ENCODE measurements at regions not wholly inside any gene's neighbourhood (a gene's known extent, or its start where the extent isn't known, plus 50 kb on each side); places are given as distances from the start of the nearest gene placed in this dataset.
A peak's percentile ranks its signal among the peaks of the same experiment; 100 is the strongest.

DNA sequence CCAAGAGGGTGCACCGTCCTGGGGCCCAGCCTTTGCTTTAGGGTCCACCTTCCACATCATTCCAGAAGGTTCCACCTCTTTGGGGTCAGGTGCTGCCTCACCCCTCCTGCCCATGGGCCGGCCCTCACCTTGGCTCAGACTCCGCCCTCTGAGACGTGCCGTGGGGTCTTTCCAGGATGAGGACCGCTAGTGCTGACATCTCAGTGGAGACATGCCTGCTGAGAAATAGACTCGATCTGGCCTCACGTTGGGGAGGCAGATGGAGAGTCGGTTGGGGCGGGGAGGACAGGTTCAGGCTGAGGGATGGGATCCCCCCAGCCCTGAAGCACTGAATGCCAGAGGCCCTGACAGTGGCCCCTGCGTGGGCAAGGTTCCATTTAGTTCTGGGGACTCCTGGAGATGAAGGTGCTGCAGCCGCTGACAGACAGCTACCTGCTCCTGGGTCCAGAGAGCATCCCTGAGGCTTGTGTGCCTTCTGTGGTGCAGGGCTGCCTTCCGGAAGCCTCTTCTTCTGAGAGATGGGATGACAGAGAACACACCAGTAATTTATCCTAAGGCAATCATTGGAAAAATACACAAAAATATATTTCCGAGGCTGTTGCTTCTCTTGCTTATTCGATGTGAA is 185.3 kb downstream of the KIF26A start:
- Histone ChIP-seq H3K27ac (ENCODE audit: low read depth in 1 of 2, low read length in 2 of 2) (no peak overlapping the region), H3K4me3 (ENCODE audit: low read length in 2 of 2) (no peak overlapping the region), H3K27me3 (ENCODE audit: control insufficient read depth in 1 of 2, insufficient read depth in 2 of 2, low read length in 1 of 2) (no peaks in the 10 kb centered on the region), H3K4me1 (ENCODE audit: control insufficient read depth in 1 of 2, insufficient read depth in 2 of 2, low read length in 2 of 2) (no peaks in the 10 kb centered on the region), H3K9me3 (ENCODE audit: control insufficient read depth, low read length) (no peaks in the 10 kb centered on the region), H3K36me3 (ENCODE audit: control insufficient read depth in 1 of 2, insufficient read depth in 2 of 2, low read length in 1 of 2) (no peaks in the 10 kb centered on the region)
- ATAC-seq (ENCODE audit: low FRiP score): no peak
- intact Hi-C loops (cut with DNase I): no loop called here
- WGBS, 2 donors: 83 to 86% methylated on average over 15 of the region's 15 CpGs
- no peak for DNase-seq

DNA sequence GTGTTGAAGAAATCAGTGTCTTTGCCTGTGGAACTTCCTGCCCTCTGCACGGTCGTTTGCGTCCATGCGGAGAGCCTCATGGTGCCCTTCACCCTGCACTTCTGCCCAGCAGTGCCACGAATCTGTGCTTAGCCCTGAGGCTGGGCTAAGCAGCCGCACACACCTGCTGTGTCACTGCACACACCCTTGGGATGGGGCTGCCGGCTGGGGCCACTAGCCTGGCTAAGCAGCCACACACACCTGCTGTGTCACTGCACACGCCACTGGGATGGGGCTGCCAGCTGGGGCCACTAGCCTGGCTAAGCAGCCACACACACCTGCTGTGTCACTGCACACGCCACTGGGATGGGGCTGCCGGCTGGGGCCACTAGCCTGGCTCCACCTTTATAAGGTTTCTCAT is 188.5 kb downstream of the KIF26A start:
- DNase-seq: no peak
- no peak overlapping the region for H3K4me3 ChIP-seq (ENCODE audit: low read length in 2 of 2)
- no peaks in the 10 kb centered on the region for H3K36me3 ChIP-seq (ENCODE audit: control insufficient read depth in 1 of 2, insufficient read depth in 2 of 2, low read length in 1 of 2)
- H3K27ac ChIP-seq (ENCODE audit: low read depth in 1 of 2, low read length in 2 of 2): no peak overlapping the region
- WGBS, 2 donors: 72 to 78% methylated on average over 10 of the region's 10 CpGs
- intact Hi-C loops (cut with DNase I): no loop called here
- H3K27me3 ChIP-seq (ENCODE audit: control insufficient read depth in 1 of 2, insufficient read depth in 2 of 2, low read length in 1 of 2): no peaks in the 10 kb centered on the region
- H3K4me1 ChIP-seq (ENCODE audit: control insufficient read depth in 1 of 2, insufficient read depth in 2 of 2, low read length in 2 of 2): no peaks in the 10 kb centered on the region
- H3K9me3 ChIP-seq (ENCODE audit: control insufficient read depth, low read length): peaks cover 4% of the 10 kb centered on the region
- ATAC-seq (ENCODE audit: low FRiP score): no peak

GRCh38 chr14:104328607-104329006 is 190.2 kb downstream of the KIF26A start:
- intact Hi-C loops (cut with DNase I): no loop called here
- no peaks in the 10 kb centered on the region for H3K36me3 ChIP-seq (ENCODE audit: control insufficient read depth in 1 of 2, insufficient read depth in 2 of 2, low read length in 1 of 2)
- no peaks in the 10 kb centered on the region for H3K27me3 ChIP-seq (ENCODE audit: control insufficient read depth in 1 of 2, insufficient read depth in 2 of 2, low read length in 1 of 2)
- H3K4me3 ChIP-seq (ENCODE audit: low read length in 2 of 2): no peak overlapping the region
- H3K4me1 ChIP-seq (ENCODE audit: control insufficient read depth in 1 of 2, insufficient read depth in 2 of 2, low read length in 2 of 2): no peaks in the 10 kb centered on the region
- H3K9me3 ChIP-seq (ENCODE audit: control insufficient read depth, low read length): peaks cover 4% of the 10 kb centered on the region
- DNase-seq (no peak), ATAC-seq (ENCODE audit: low FRiP score) (no peak)
- WGBS, 2 donors: 79% methylated on average over 5 of the region's 5 CpGs
- no peak overlapping the region for H3K27ac ChIP-seq (ENCODE audit: low read depth in 1 of 2, low read length in 2 of 2)

- Histone ChIP-seq H3K27me3 (ENCODE audit: control insufficient read depth in 1 of 2, insufficient read depth in 2 of 2, low read length in 1 of 2) (no peaks in the 10 kb centered on the region), H3K9me3 (ENCODE audit: control insufficient read depth, low read length) (peaks cover 4% of the 10 kb centered on the region), H3K27ac (ENCODE audit: low read depth in 1 of 2, low read length in 2 of 2) (no peak overlapping the region), H3K4me3 (ENCODE audit: low read length in 2 of 2) (no peak overlapping the region), H3K4me1 (ENCODE audit: control insufficient read depth in 1 of 2, insufficient read depth in 2 of 2, low read length in 2 of 2) (no peaks in the 10 kb centered on the region), H3K36me3 (ENCODE audit: control insufficient read depth in 1 of 2, insufficient read depth in 2 of 2, low read length in 1 of 2) (no peaks in the 10 kb centered on the region)
- ATAC-seq (ENCODE audit: low FRiP score): no peak
- intact Hi-C loops (cut with DNase I): no loop called here
- no peak for DNase-seq
- 88% methylated on average over 1 of the region's 1 CpG for WGBS, 2 donors
Measured at GRCh38 chr14:104329793-104330192, 191.4 kb downstream of the KIF26A start.

GRCh38 chr14:104331871-104332605 is 193.7 kb downstream of the KIF26A start:
- no peak overlapping the region for H3K4me3 ChIP-seq (ENCODE audit: low read length in 2 of 2)
- H3K36me3 ChIP-seq (ENCODE audit: control insufficient read depth in 1 of 2, insufficient read depth in 2 of 2, low read length in 1 of 2): no peaks in the 10 kb centered on the region
- ATAC-seq (ENCODE audit: low FRiP score): no peak
- DNase-seq: no peak
- no peaks in the 10 kb centered on the region for H3K27me3 ChIP-seq (ENCODE audit: control insufficient read depth in 1 of 2, insufficient read depth in 2 of 2, low read length in 1 of 2)
- intact Hi-C loops (cut with DNase I): no loop called here
- 86 to 87% methylated on average over 20 of the region's 20 CpGs for WGBS, 2 donors
- H3K4me1 ChIP-seq (ENCODE audit: control insufficient read depth in 1 of 2, insufficient read depth in 2 of 2, low read length in 2 of 2): no peaks in the 10 kb centered on the region
- peaks cover 4% of the 10 kb centered on the region for H3K9me3 ChIP-seq (ENCODE audit: control insufficient read depth, low read length)
- H3K27ac ChIP-seq (ENCODE audit: low read depth in 1 of 2, low read length in 2 of 2): no peak overlapping the region

DNA sequence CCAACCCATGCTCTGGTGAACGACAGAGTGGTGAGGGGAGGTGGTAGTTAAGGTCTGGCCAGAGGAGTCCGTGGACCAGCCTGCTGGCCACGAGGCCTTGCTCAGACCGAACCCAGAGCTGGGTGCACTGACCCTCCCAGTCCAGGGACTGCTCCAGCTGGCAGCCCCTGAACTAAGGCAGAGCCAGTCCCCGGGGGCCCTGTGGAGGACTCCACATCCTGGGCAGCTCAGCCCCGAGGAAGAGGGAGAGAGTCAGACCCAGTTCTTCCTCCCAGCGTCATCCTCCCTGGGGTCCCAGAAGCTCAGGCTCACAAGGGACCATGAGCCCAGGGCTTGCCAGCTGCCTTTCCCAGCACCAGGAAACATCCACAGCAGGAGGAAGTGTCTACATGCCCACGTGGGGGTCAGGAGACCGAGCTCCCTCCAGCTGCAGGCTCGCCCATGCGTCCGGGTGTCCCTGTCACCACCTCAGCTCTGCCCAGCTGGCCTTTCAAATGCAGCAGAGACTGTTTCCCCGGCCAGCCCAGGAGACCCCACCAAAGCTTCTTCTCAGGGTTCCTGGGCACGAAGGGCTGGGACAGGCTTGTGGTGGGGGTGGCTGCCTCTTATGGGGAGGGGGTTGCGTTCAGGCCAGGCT is 194.4 kb downstream of the KIF26A start:
- 64 to 69% methylated on average over 15 of the region's 15 CpGs for WGBS, 2 donors
- H3K27me3 ChIP-seq (ENCODE audit: control insufficient read depth in 1 of 2, insufficient read depth in 2 of 2, low read length in 1 of 2): no peaks in the 10 kb centered on the region
- H3K27ac ChIP-seq (ENCODE audit: low read depth in 1 of 2, low read length in 2 of 2): no peak overlapping the region
- H3K36me3 ChIP-seq (ENCODE audit: control insufficient read depth in 1 of 2, insufficient read depth in 2 of 2, low read length in 1 of 2): no peaks in the 10 kb centered on the region
- intact Hi-C loops (cut with DNase I): no loop called here
- no peak for ATAC-seq (ENCODE audit: low FRiP score)
- peak in 1 of 2 donors; percentile 74 for DNase-seq
- no peaks in the 10 kb centered on the region for H3K4me1 ChIP-seq (ENCODE audit: control insufficient read depth in 1 of 2, insufficient read depth in 2 of 2, low read length in 2 of 2)
- H3K9me3 ChIP-seq (ENCODE audit: control insufficient read depth, low read length): peaks cover 4% of the 10 kb centered on the region
- no peak overlapping the region for H3K4me3 ChIP-seq (ENCODE audit: low read length in 2 of 2)

GRCh38 chr14:104333646-104334423 is 195.4 kb downstream of the KIF26A start:
- H3K36me3 ChIP-seq (ENCODE audit: control insufficient read depth in 1 of 2, insufficient read depth in 2 of 2, low read length in 1 of 2): no peaks in the 10 kb centered on the region
- 77 to 81% methylated on average over 39 of the region's 39 CpGs for WGBS, 2 donors
- H3K27me3 ChIP-seq (ENCODE audit: control insufficient read depth in 1 of 2, insufficient read depth in 2 of 2, low read length in 1 of 2): no peaks in the 10 kb centered on the region
- no peak overlapping the region for H3K4me3 ChIP-seq (ENCODE audit: low read length in 2 of 2)
- no peaks in the 10 kb centered on the region for H3K4me1 ChIP-seq (ENCODE audit: control insufficient read depth in 1 of 2, insufficient read depth in 2 of 2, low read length in 2 of 2)
- H3K9me3 ChIP-seq (ENCODE audit: control insufficient read depth, low read length): peaks cover 4% of the 10 kb centered on the region
- H3K27ac ChIP-seq (ENCODE audit: low read depth in 1 of 2, low read length in 2 of 2): no peak overlapping the region
- intact Hi-C loops (cut with DNase I): no loop called here
- ATAC-seq (ENCODE audit: low FRiP score): no peak
- no peak for DNase-seq

GRCh38 chr14:104334424-104335161 is 196.2 kb downstream of the KIF26A start:
- Histone ChIP-seq H3K4me1 (ENCODE audit: control insufficient read depth in 1 of 2, insufficient read depth in 2 of 2, low read length in 2 of 2) (no peaks in the 10 kb centered on the region), H3K9me3 (ENCODE audit: control insufficient read depth, low read length) (peaks cover 4% of the 10 kb centered on the region)
- WGBS, 2 donors: 83 to 84% methylated on average over 31 of the region's 31 CpGs

More at GRCh38 chr14:104334424-104335161, 196.2 kb downstream of the KIF26A start:
- H3K4me3 ChIP-seq (ENCODE audit: low read length in 2 of 2): no peak overlapping the region
- ATAC-seq (ENCODE audit: low FRiP score) (peak; percentile 13), DNase-seq (no peak)
- H3K27me3 ChIP-seq (ENCODE audit: control insufficient read depth in 1 of 2, insufficient read depth in 2 of 2, low read length in 1 of 2): no peaks in the 10 kb centered on the region
- H3K36me3 ChIP-seq (ENCODE audit: control insufficient read depth in 1 of 2, insufficient read depth in 2 of 2, low read length in 1 of 2): no peaks in the 10 kb centered on the region
- H3K27ac ChIP-seq (ENCODE audit: low read depth in 1 of 2, low read length in 2 of 2): no peak overlapping the region
- intact Hi-C loops (cut with DNase I): no loop called here
